ENCODE measurements at regions not wholly inside any gene's neighbourhood (a gene's known extent, or its start where the extent isn't known, plus 50 kb on each side); places are given as distances from the start of the nearest gene placed in this dataset.
"Not testable (repeated sequence)": the region's sequence is repeated elsewhere in the genome, so short reads cannot be mapped to it uniquely, and the experiment has no call there.

GRCh38 chr2:184187421-184187971, 410.8 kb upstream of the ZNF804A start:
- Histone ChIP-seq H3K4me3 (no peak overlapping the region), H3K27ac (no peak overlapping the region), H3K36me3 (no peaks in the 10 kb centered on the region), H3K27me3 (no peaks in the 10 kb centered on the region), H3K4me1 (no peaks in the 10 kb centered on the region), H3K9me3 (no peaks in the 10 kb centered on the region)
- TF ChIP-seq, protein P1, sequence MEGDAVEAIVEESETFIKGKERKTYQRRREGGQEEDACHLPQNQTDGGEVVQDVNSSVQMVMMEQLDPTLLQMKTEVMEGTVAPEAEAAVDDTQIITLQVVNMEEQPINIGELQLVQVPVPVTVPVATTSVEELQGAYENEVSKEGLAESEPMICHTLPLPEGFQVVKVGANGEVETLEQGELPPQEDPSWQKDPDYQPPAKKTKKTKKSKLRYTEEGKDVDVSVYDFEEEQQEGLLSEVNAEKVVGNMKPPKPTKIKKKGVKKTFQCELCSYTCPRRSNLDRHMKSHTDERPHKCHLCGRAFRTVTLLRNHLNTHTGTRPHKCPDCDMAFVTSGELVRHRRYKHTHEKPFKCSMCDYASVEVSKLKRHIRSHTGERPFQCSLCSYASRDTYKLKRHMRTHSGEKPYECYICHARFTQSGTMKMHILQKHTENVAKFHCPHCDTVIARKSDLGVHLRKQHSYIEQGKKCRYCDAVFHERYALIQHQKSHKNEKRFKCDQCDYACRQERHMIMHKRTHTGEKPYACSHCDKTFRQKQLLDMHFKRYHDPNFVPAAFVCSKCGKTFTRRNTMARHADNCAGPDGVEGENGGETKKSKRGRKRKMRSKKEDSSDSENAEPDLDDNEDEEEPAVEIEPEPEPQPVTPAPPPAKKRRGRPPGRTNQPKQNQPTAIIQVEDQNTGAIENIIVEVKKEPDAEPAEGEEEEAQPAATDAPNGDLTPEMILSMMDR (IDR thresholded peaks at IDR 0.05): no peak
- intact Hi-C loops (cut with DNase I; ENCODE audit: low total_unique reads): no loop called here
- DNase-seq: no peak

DNA sequence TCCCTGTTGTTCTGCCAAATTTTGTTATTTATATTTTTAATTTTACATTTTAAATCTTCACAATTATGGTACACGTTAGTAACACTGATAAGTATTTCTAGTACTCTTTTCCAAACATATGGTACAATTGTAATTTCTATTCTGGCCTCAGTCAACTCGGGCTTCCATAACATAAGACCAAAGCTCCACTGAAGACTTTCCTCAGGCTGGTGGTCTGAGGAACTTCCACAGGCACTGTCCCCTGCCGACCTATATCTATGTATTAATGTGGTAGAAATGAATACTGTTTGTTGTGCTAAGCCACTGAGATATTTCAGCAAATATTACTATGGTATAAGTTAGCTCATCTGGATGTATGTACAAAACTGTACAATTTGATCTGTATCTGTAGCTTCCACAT, 407.6 kb upstream of the ZNF804A start:
- TF ChIP-seq, protein P1 (IDR thresholded peaks at IDR 0.05): no peak
- DNase-seq: no peak
- Histone ChIP-seq H3K36me3 (no peaks in the 10 kb centered on the region), H3K27ac (no peak overlapping the region), H3K27me3 (no peaks in the 10 kb centered on the region), H3K9me3 (no peaks in the 10 kb centered on the region), H3K4me1 (no peaks in the 10 kb centered on the region), H3K4me3 (no peak overlapping the region)
- intact Hi-C loops (cut with DNase I; ENCODE audit: low total_unique reads): no loop called here

DNA sequence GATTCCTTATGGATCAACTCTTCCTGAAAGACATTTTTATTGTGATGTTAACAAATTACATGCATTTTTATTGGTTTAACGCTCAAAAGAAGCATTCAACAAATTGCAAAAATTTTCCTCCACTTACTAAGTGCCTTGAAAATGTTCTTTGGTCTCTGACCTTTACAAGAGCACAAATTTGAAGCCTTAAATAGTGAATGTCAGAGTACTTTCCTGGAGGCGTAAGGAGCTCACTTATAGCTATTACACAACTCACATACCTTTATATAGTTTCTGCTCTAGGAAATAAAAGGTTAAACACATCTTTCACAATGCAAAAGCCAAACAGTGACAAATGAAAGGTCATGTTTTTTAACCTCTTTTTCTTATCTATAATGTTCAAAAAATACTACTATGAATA, 405.7 kb upstream of the ZNF804A start:
- Histone ChIP-seq H3K36me3 (no peaks in the 10 kb centered on the region), H3K9me3 (no peaks in the 10 kb centered on the region), H3K27me3 (no peaks in the 10 kb centered on the region), H3K4me3 (no peak overlapping the region), H3K4me1 (no peaks in the 10 kb centered on the region), H3K27ac (no peak overlapping the region)
- TF ChIP-seq, protein P1 (IDR thresholded peaks at IDR 0.05): no peak
- intact Hi-C loops (cut with DNase I; ENCODE audit: low total_unique reads): no loop called here
- DNase-seq: no peak

DNA sequence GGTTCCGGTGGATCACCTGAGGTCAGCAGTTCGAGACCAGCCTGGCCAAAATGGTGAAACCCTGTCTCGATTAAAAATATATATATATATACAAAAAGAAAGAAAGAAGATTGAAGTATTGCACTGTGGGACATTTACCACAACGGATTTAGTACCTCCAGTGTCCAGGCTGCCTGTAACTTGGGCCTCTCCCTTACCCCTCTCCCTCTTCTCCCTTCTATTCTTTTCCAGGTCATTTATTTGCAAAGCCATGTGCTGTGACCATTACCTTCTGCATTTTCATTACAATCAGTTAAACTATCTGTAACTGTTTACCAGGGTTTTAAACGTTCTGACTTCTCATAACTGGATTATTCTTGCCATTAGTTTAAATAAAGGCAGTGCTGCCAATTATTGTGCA, 400.9 kb upstream of the ZNF804A start:
- Histone ChIP-seq H3K36me3 (no peaks in the 10 kb centered on the region), H3K27me3 (no peaks in the 10 kb centered on the region), H3K27ac (no peak overlapping the region), H3K9me3 (no peaks in the 10 kb centered on the region), H3K4me3 (no peak overlapping the region), H3K4me1 (no peaks in the 10 kb centered on the region)
- no peak for DNase-seq
- intact Hi-C loops (cut with DNase I; ENCODE audit: low total_unique reads): no loop called here
- TF ChIP-seq, protein P1 (IDR thresholded peaks at IDR 0.05): no peak

GRCh38 chr2:184198791-184199190, 399.5 kb upstream of the ZNF804A start:
- intact Hi-C loops (cut with DNase I; ENCODE audit: low total_unique reads); H3K9me3 ChIP-seq: not testable (repeated sequence)

GRCh38 chr2:184199274-184199673, 399.1 kb upstream of the ZNF804A start:
- intact Hi-C loops (cut with DNase I; ENCODE audit: low total_unique reads): no loop called here
- TF ChIP-seq, protein P1 (IDR thresholded peaks at IDR 0.05): no peak
- Histone ChIP-seq H3K27me3 (no peaks in the 10 kb centered on the region), H3K4me3 (no peak overlapping the region), H3K36me3 (no peaks in the 10 kb centered on the region), H3K9me3 (no peaks in the 10 kb centered on the region), H3K27ac (no peak overlapping the region), H3K4me1 (no peaks in the 10 kb centered on the region)
- no peak for DNase-seq

More at GRCh38 chr2:184198791-184199190, 399.5 kb upstream of the ZNF804A start:
- not testable (repeated sequence) for H3K36me3 ChIP-seq, H3K4me3 ChIP-seq, H3K27me3 ChIP-seq, H3K27ac ChIP-seq, DNase-seq, H3K4me1 ChIP-seq

Data from tibial artery (tissue), 4 donors.